PC-9 (cell line): ENCODE measurements at regions not wholly inside any gene's neighbourhood (a gene's known extent, or its start where the extent isn't known, plus 50 kb on each side); places are given as distances from the start of the nearest gene placed in this dataset.

Experiments used
- BruUV-seq: library from RNA; stranded (reverse); fragments of 400-500 nt; replicated peaks from 2 replicates; lab custom pipeline; 2021; lab: Mats Ljungman, UMichigan
- CTCF ChIA-PET: fragments of 300-600 bp; sonication (Branson Sonifier 250); formaldehyde crosslinking; loops from one replicate; lab custom pipeline; 2022; ENCODE audit warnings: antibody characterized with exemption; lab: Charles Lee
- POLR2A ChIA-PET: fragments of 300-600 bp; sonication (Branson Sonifier 250); formaldehyde crosslinking; loops from one replicate; lab custom pipeline; 2022; ENCODE audit warnings: antibody characterized with exemption; ENCODE audit not compliant: unreplicated experiment; lab: Charles Lee
- DNase-seq, 2 experiments: peaks; one replicate each; pipeline versions ENCODE4 v3.0.0 to v3.0.0-alpha.2; 2015 to 2022; ENCODE audit warnings: mixed read lengths in 1 of 2
- H2AFZ ChIP-seq: fragments of 200-600 bp; sonication (generic); 2 replicates; pipeline ENCODE4 v1.8.1; 2017; ENCODE audit warnings: antibody characterized with exemption
- H3F3A ChIP-seq: fragments of 200-600 bp; sonication (generic); 2 replicates; pipeline ENCODE4 v1.8.1; 2017; ENCODE audit warnings: antibody characterized with exemption, mild to moderate bottlenecking, low read depth; ENCODE audit not compliant: insufficient read depth
- H3K27ac ChIP-seq: fragments of 200-600 bp; sonication (generic); 2 replicates; pipeline ENCODE4 v1.6.1; 2016; ENCODE audit warnings: mixed run types
- H3K27me3 ChIP-seq: fragments of 200-600 bp; sonication (generic); 2 replicates; pipeline ENCODE4 v1.6.1; 2016; ENCODE audit warnings: low read depth, mixed run types; ENCODE audit not compliant: insufficient read depth
- H3K36me3 ChIP-seq: fragments of 200-600 bp; sonication (generic); 2 replicates; pipeline ENCODE4 v1.6.1; 2016; ENCODE audit warnings: low read depth, mixed run types
- H3K4me1 ChIP-seq: fragments of 200-600 bp; sonication (generic); replicated peaks from 2 replicates; pipeline ENCODE4 v1.6.1; 2016; ENCODE audit warnings: mixed run types; ENCODE audit not compliant: insufficient read depth
- H3K4me2 ChIP-seq: fragments of 200-600 bp; sonication (generic); 2 replicates; pipeline ENCODE4 v1.6.1; 2017; ENCODE audit warnings: mixed run types
- H3K4me3 ChIP-seq: fragments of 200-600 bp; sonication (generic); 2 replicates; pipeline ENCODE4 v1.6.1; 2016; ENCODE audit warnings: mixed run types
- H3K79me2 ChIP-seq: fragments of 200-600 bp; sonication (generic); 2 replicates; pipeline ENCODE4 v1.6.1; 2017; ENCODE audit warnings: low read depth, mixed run types
- H3K9me2 ChIP-seq: fragments of 200-600 bp; sonication (generic); 2 replicates; pipeline ENCODE4 v1.8.1; 2017; ENCODE audit warnings: mild to moderate bottlenecking; ENCODE audit not compliant: insufficient read depth
- H3K9me3 ChIP-seq: fragments of 200-600 bp; sonication (generic); 2 replicates; pipeline ENCODE4 v1.8.1; 2016; ENCODE audit warnings: low read depth; ENCODE audit not compliant: insufficient read depth
- H4K20me1 ChIP-seq: fragments of 200-600 bp; sonication (generic); 2 replicates; pipeline ENCODE4 v1.8.1; 2017; ENCODE audit not compliant: insufficient read depth
- CTCF ChIP-seq: fragments of 200-600 bp; sonication (generic); conservative IDR thresholded peaks from 2 replicates; pipeline ENCODE4 v1.6.1; 2017; ENCODE audit warnings: mixed run types, antibody characterized with exemption, mild to moderate bottlenecking, moderate library complexity
- EZH2 ChIP-seq: fragments of 200-600 bp; sonication (generic); IDR thresholded peaks from 2 replicates; pipeline ENCODE4 v1.8.0; 2017; ENCODE audit warnings: antibody characterized with exemption, low read depth
- intact Hi-C: fragments of 100-400 bp; cut with micrococcal nuclease; formaldehyde crosslinking; loops from one replicate; pipeline ENCODE4 v1.10.0; 2022; ENCODE audit not compliant: unreplicated experiment

- Histone ChIP-seq H3F3A (no peaks in the 10 kb centered on the region), H4K20me1 (no peaks in the 10 kb centered on the region), H3K9me3 (no peaks in the 10 kb centered on the region), H3K4me3 (no peak overlapping the region), H3K4me2 (no peak overlapping the region), H3K9me2 (no peaks in the 10 kb centered on the region), H2AFZ (no peak overlapping the region), H3K27me3 (peaks cover 61% of the 10 kb centered on the region), H3K79me2 (no peaks in the 10 kb centered on the region), H3K27ac (no peak overlapping the region), H3K4me1 (no peaks in the 10 kb centered on the region), H3K36me3 (no peaks in the 10 kb centered on the region)
- ChIA-PET CTCF (no interaction called here), POLR2A (no interaction called here)
- no peak for DNase-seq
- intact Hi-C loops, result no loop called here
- TF ChIP-seq CTCF (no peak), EZH2 (no peak)
- BruUV-seq, result no TSS peak
These were observed 107.7 kb upstream of the SLC6A11 start for GRCh38 chr3:10708216-10708893.

GRCh38 chr3:10709110-10709781, 106.8 kb upstream of the SLC6A11 start:
- H3K79me2 ChIP-seq, result no peaks in the 10 kb centered on the region
- no peaks in the 10 kb centered on the region for H3K9me2 ChIP-seq
- no peaks in the 10 kb centered on the region for H3K9me3 ChIP-seq
- no peak overlapping the region for H3K4me3 ChIP-seq
- no peak overlapping the region for H3K4me2 ChIP-seq
- peaks cover 61% of the 10 kb centered on the region for H3K27me3 ChIP-seq
- intact Hi-C loops, result no loop called here
- no peak overlapping the region for H3K27ac ChIP-seq
- no peaks in the 10 kb centered on the region for H3F3A ChIP-seq
- POLR2A ChIA-PET, result no interaction called here
- no peak overlapping the region for H2AFZ ChIP-seq
- CTCF ChIA-PET, result no interaction called here
- no TSS peak for BruUV-seq
- H3K4me1 ChIP-seq, result no peaks in the 10 kb centered on the region
- no peaks in the 10 kb centered on the region for H4K20me1 ChIP-seq
- TF ChIP-seq EZH2 (no peak), CTCF (no peak)
- H3K36me3 ChIP-seq, result no peaks in the 10 kb centered on the region
- DNase-seq, result no peak

GRCh38 chr3:10712121-10712520, 103.9 kb upstream of the SLC6A11 start:
- ChIA-PET CTCF (no interaction called here), POLR2A (no interaction called here)
- H3K4me3 ChIP-seq, result no peak overlapping the region
- no peaks in the 10 kb centered on the region for H3K4me1 ChIP-seq
- no peak overlapping the region for H3K27ac ChIP-seq
- BruUV-seq, result no TSS peak
- peaks cover 72% of the 10 kb centered on the region for H3K27me3 ChIP-seq
- H3K9me3 ChIP-seq, result no peaks in the 10 kb centered on the region
- TF ChIP-seq CTCF (no peak), EZH2 (no peak)
- no peaks in the 10 kb centered on the region for H4K20me1 ChIP-seq
- intact Hi-C loops, result no loop called here
- DNase-seq, result no peak
- no peaks in the 10 kb centered on the region for H3K79me2 ChIP-seq
- H3K9me2 ChIP-seq, result no peaks in the 10 kb centered on the region
- H3K36me3 ChIP-seq, result no peaks in the 10 kb centered on the region
- H3F3A ChIP-seq, result no peaks in the 10 kb centered on the region
- no peak overlapping the region for H3K4me2 ChIP-seq
- no peak overlapping the region for H2AFZ ChIP-seq
